ENCODE measurements at regions not wholly inside any gene's neighbourhood (a gene's known extent, or its start where the extent isn't known, plus 50 kb on each side); places are given as distances from the start of the nearest gene placed in this dataset.

DNA sequence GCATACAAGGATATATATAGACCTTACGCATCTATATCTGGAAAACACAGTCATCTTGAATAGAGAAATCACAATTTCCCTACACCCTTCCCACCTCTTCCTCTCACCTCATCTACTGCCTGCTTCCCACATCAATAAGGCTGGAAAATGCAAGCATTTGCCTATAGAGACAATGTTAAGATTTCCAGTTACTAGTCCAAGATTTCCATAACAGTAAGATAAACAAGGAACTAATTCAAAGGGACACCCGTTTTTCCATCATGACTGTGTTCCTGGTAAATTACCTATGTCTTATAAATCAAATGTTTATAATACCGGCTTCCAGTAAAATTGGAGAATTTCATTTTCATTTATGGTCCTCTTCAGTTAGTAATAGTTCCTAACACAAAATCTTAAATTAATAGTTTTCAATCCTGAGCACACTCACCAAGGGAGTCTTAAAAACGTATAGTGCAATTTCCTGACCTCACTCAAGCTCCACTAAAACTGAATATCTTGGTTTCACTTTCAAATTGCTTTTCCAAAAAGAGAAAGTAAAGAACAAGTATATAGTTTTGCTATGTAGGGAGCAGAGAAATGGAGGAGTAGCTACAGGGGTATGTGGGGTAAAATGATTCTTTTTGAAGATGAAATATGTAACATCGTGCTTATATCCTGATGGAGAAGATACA is 398.7 kb downstream of the PLPP3 start:
- DNase-seq, result no peak

DNA sequence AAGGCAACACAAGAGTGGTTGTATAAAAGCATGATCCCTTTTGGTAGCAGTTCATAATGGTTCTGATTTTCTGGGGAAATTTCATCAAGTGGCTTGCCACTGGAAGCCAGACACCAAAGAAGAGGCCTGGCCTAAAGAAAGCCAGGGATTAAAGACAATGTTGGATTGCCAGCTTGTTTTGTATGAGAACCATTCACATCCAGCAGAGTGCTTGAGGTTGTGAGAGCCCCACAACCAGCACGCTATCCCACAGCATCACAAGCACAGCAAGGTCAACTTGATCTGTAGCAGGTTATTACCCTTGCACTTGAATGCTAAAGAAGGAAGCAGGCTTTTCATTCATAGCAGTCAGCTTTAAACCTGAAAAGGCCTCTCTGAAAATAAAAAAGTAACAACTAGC is 399.8 kb downstream of the PLPP3 start:
- DNase-seq, result no peak

DNA sequence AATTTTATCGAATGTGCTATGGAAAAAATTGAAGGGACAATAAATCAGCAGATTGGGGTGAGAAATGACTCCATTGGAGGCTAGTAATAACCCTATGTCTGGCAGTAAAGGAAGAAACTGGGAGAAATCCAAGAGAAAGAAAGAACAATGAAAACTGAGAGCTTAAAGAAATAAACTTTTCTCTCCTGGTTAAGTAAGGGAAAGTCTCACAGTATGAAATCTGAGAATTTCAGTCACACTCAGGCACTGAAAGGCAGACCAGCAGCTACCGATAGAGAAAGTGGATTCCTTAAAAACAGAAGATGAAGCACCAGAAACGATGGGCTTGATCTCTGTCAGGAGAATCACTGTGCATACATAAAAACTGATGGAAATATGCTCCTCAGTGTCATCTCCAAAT is 404.2 kb downstream of the PLPP3 start:
- no peak for DNase-seq

DNA sequence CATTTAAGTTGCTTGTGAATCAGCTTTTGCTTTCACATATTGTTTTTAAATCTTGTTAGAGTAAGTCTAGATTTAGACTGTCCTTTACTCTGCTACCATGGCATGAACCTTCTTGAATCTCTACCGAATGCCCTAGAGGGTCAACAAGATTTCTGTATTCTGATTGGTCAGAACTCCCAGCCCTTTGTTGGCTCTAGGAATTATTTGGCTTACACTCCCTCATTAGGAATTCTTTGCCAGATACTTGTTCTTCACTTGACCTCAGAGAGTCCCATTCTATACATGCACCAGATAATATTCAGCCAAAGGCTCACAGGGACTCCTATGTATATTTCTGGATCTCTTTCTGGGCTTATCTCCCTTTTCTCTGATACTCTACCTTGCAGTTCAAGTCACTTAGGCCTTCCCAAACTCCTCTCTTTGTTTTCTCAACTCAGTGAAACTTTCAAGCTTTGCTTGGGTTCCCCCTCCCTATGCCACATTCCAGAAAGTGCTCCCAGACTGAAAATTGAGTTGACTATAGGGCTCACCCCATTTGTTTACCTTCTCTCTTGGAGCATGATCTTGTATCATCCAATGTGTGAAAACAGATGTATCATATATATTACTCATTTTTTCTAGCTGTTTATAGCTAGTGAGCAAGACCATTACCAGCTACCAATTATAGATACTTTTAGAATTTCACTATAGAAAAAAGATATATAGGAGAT is 405.0 kb downstream of the PLPP3 start:
- DNase-seq, result no peak

DNA sequence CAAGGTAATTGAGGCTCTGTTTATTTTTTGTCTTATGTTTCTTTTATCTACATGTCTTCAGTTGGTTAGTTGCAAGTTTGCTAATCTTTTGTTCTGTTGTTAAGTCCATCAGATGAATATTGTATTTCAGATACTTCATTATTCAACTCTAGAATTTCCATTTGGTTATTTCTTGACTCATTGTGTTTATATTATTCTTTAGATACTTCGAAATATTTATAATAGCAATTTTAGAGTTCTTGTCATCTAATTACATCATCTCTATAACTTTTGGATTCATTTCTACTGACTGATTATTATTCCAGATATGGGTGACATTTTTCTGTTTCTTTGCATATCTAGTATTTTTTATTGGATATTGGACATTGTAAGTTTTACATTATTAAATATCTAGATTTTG is 405.6 kb downstream of the PLPP3 start:
- no peak for DNase-seq

DNA sequence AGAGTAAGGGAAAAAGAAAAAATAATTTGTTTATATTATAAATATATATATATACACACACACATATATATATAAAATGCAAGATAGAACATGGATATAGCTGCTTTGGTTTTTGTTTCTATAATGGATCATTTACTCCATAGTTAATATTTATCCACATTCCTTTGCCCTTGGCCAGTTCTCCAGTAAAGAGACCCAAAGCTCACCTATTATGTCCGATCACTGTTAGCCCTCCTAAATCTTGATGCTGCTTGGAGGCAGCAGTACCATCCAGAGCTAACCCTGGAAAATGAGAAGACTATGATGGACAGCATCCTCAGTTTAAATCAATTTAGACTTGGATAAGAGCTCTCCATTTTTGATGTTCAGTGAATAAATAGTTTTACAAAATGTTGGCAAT is 407.7 kb downstream of the PLPP3 start:
- DNase-seq, result no peak

DNA sequence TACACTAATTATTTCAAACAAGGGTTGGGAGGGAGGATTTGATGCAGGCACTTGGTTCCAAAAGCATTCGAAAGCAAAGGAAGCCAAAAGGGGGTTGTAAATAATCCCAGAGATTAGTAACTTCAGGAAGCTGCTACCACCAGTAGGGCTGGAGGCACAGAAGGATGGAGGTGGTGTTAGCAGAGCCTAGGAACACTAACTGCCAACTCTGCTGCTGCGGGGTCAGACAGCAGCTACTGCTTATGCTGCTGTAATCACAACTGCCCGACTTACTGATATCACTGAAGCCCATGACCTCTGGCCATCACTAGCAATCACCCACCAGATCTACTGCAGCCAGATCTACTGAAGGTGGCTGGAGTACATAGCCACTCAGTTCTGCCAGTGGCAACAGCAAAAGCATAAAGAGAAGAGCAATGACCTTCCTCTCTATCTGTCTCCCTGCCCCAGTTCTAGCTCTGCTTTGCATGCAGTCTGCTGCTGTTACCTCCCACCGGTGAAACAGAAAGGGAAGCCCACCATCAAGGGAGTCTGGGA is 408.5 kb downstream of the PLPP3 start:
- no peak for DNase-seq

DNA sequence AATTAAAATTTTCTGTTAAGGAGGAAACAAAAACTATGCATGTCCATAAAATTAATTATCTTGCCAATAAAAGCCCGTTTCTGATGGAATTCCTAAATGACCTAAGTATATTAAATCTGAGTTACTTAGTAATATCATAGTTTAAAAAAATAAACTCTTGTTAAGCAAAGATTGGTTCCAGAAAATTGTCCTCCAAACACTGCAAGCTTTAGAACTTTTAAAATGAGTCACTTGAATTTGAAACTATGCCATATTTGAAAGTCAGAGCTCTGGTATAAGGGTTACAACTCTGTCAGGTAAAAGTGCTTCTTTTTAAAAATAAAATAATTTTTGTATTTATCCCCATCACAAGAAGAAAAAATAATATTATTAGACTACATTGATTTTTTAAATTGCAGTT is 409.5 kb downstream of the PLPP3 start:
- DNase-seq, result no peak

DNA sequence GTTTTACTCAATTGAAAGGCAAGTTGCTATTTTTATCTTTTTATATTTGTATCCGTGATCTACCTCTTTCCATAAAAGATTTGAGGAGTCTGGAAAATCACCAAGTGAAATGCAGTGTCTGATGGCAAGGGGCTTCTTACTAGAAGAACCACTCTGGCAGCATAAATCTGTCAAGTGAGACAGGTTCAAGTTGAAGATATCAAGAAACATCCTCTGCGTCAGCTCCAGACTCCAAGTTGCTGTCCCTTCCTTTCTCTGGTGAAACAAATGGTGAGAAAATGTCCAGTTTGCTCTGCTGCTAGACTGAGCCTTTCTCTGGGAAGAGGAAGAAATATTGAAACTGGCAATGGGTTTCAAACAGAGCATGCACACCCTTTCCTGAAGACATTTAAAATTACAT is 411.2 kb downstream of the PLPP3 start:
- DNase-seq, result no peak

DNA sequence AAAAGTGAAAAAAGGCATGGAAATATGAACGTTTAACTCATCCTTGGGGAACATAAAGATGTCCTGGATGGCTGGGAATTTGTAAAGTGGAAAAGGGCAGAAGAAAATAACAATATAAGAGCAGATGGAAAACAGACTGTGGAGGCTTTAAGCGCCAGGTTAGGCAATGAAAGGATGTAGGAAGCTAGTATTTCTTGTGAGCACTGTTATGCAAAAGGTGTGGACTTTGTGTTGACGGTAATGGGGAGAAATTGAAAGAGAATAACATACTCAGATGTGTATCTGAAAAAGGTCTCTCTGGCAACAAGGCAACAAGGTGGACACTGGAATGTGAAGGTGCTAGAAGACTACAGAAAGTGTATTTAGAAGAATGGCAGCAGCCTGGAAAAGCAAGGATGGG is 411.8 kb downstream of the PLPP3 start:
- no peak for DNase-seq

DNA sequence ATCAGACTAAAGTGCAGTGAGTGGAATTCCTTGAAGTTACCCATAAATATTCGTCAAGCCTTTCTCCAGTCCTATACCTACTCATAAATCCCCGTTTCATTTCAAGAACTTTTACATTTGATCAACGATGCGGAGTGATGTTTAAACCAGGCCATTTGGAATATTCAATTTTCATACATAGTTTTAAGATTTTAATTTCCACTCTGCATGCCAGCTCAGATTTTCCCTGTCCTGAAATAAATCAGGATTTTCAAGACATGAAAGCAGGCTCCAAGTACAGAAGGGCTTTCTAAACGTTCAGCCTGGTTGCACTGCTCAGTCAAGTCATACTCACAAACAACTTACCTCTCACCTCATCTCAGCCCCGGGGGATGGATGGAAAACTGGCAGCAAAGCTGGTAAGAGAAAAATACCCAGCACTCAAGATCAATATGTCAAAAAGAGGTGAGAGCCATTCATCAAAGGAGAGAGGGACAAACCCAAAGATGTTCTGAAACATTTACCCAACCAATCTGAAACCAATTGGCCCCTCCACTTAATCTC is 418.5 kb downstream of the PLPP3 start:
- DNase-seq, result no peak

DNA sequence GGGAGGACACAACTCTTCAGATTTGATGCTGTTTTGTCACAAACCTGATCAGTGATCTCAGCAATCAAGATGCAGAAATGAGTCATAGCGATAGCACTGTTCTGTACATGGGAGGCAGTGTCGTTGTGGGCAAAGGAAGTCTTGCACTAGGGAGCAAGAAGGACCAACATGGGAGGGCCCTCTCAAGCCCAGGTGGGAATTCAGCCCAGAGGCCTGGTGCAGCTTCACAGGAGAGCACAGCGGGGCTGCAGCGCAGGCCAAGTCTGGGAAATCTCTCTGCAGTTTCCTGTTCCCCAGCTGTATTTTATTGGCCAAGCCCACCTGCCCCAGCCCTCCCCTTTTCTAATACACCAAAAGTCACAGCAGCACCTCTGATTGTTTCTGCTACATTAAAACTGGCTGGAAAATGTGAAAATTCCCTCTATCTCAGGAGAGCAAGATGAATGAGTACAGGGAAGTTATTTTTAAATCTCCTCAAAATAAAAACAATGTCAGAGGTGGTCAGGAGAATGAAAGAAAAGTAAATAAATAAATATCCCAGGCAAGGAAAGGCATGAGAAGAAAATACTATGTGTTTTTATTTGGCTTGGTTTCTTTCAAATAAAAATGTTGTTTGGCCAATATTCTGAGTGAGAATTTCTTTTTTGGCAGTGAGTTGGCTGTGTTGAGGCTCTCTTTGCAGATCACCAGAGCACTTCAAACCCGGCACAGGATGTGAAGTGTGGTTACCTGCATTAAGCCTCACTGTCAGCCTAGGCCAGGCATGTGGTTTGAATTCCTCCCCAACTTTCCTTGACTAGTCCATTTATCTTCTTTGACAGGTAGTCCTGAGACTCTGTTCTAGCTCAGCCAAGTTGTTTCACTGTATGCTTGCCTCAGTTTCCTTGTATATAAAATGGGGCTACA is 422.1 kb downstream of the PLPP3 start:
- DNase-seq, result no peak

DNA sequence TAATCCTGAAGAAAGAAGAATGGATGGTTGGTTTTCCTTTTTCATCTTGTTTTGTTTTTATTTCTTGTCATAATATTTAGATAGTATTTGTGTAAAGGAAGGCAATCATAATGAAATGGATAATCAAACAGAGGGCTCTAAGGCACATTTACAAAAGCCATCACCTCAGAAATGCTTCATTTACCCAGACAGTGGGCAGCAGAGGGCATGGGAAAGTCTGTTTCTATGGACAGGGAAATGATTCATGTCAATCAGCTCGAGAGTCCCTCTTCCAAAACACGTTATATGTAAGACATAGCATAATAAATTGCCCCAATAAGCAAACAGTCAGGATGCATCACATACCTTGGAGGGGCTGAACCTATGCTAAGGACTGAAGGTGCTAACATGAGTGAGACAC is 426.1 kb downstream of the PLPP3 start:
- DNase-seq, result no peak

DNA sequence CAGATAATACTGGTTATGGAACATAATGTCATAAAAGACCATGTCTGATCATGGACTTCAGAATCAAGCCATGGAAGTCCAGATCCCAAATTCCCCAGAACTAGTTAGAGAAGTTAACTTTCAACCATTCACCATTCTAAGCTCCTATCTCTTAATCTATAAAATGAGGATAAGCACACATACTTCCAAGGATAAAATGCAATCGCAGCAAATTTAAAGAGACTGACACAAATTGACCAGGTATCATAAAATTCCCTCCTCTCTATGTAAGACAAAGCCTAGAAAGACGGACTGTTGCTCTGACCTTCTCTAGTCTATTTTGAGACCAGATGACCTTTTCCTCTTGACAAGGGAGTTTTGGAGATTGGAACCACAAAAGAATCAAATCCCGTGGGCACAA is 426.7 kb downstream of the PLPP3 start:
- no peak for DNase-seq

DNA sequence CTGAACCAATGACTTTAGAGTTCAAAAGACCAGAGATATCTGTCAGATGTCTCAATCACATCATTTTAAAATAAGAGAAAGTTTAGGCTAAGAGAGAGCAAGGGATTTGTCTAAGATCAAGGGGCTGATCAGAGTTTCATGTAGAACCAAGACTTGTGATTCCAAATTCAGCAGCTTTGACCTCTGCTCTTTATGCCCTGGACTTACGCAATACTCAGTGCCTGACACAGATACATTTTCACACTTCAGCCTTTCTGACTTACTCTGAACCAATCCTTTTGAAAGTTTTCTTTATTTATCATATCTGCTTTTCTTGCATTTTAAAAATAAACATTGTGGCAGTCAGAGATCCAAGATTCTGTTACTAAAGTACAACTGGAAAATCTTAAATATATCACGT is 428.0 kb downstream of the PLPP3 start:
- DNase-seq, result no peak

DNA sequence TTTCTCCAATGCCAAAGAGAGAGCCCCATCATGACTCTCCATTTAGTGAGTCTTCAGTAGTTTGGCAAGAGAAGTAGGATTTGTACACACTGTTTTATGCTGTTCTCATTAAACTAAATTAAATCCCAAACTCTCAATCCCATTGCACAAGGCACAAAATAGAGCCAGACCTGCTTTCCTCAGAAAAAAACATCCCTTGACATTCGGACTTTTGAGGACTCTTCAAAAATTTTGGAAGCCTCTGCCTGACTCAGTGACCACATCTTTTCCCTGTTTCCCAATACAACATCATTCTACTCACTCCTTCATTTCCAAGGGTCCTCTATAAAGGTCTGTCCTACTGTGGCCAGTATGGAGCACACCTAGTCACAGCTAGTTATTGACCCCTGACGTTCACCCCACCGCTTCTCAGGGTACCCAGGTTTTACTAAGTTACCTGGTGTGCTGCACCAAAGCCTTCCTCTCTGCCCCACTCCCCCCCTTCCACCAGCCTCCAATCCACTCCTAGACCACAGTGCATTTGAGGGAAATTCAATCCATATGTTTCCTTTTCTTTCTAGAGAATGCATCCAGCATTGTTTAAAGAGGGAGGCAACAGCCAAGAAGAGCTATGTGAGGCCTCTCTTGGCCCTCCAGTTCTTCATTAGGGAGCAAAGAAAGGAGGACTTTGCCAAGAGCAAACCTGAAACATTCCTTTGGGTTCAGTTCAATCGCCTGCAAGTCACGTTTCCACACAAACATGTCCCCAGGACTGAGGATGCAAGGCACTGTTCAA is 428.7 kb downstream of the PLPP3 start:
- DNase-seq, result no peak

DNA sequence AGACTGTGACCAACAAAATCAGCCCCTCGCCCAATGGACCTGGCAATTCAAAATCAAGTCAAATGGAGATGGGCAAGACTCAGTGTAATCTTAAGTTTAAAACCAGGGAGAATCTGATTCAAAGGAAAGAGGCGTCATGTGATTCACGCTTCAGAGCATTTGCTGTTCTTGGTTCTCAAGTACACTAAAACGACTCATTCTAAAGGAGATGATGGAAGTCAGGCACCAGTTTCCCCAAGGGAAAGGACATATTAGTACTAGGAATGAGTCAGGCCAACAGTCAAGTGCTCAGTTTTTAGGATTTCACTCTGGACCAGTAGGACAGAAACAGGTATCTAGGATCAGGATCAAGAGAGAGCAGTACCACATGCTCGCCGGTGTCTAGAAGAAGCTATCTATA is 429.6 kb downstream of the PLPP3 start:
- DNase-seq, result no peak

DNA sequence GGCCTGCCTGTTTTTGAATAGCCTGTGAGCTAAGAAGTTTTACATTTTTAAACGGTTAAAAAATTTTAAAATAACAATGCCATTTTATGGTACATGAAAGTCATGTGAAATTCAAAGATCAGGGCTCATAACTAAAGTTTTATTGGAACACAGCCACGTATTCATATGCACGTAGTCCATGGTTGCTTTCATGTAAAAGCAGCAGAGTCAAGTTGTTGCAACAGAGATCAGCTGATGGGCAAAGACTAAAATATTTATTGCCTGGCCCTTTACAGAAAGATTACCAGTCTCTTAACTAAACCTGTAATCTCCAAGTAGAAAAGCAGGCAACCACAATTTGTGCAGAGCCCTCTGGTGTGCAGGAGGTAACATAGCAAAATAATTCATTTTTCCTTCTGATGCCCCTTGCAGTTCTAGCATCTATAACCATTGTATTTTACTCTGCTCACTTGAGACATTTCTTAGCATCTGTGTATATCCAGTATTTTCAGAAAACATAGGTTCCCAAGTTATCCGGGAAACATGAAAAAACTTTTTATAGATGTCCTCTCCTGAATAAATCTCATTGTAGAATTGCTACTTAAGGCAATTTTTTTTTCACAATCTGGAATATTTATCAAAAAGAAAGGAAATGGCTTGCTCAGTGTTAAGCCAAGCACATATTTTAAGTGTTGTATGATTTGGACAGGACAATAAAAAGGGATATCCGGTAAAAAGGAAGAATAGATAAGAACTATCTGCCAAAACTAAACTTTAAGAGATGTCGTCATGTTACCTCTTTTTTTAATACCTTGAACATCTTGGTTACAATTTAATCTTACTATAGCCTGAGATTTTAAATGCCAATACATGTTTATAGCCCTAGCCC is 430.8 kb downstream of the PLPP3 start:
- no peak for DNase-seq

DNA sequence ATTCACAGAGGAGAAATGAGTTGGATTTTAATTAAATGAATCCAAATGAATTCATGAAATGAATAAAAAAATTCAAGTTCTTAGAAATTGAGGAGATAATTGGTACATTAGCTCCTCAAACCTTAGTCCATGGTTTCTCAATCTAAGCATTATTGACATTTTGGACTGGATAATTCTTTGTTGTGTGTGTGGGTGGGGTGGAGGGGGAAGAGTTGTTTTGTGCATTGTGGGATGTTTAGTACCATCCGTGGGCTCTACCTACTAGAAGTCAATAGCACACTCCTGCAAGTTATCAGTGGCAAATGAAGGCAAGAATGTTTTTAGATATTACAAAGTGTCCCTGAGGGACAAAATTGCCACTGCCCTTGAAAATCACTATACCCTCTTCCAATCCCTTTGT is 431.9 kb downstream of the PLPP3 start:
- no peak for DNase-seq

DNA sequence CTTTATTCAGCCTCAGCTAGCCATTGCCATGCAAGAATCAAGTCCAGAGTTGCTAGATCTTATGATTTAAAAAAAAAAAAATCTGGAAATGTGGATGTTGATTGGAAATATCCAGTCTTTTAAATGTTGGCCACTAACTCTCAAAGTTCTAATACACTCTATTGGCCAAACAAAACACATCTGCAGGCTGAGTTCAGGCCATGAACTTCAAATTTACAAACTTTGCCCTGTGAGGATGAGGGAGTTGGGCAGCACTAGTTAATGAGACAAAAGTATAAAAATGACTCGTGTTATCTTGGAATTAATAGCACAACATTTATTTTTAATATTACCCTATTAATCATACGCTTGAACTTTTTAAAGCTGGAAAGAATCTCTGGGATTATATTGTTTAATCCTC is 432.3 kb downstream of the PLPP3 start:
- DNase-seq, result no peak

DNA sequence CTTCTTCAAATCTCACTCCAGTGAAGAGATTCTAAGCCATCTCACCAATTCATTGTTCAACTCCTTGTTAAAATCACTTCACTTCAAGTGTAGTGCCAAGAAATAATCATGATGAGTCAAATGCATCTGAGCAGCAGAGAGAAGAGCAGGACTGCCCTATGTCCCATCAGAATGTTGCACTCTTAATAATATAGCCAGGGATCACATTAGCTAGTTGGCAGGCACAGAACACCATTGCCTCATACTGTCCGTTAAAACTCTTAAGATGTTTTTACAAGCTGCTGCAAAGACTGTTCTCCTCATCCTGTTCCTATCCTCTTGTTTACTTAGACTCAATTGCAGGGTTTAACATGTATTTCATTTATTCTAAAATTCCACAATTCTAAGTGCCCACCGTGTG is 432.9 kb downstream of the PLPP3 start:
- DNase-seq, result no peak
